ENCODE measurements at regions not wholly inside any gene's neighbourhood (a gene's known extent, or its start where the extent isn't known, plus 50 kb on each side); places are given as distances from the start of the nearest gene placed in this dataset.

GRCh38 chr6:119683671-119684070 lies 334.1 kb upstream of the MAN1A1 start:
- Histone ChIP-seq H2AFZ (ENCODE audit: low read length) (no peak overlapping the region), H3K14ac (ENCODE audit: insufficient read length) (no peak overlapping the region), H2BK20ac (ENCODE audit: low read length) (no peak overlapping the region)
- TF ChIP-seq ZNF274 (IDR thresholded peaks at IDR 0.05; ENCODE audit: borderline replicate concordance, extremely low read depth, low read length) (no peak), SIN3A (conservative IDR thresholded peaks at IDR 0.05 in 1 of 2, IDR thresholded peaks at IDR 0.05 in 1 of 2; ENCODE audit: low read depth in 1 of 2, low read length in 2 of 2) (no peak)

More at GRCh38 chr6:119683671-119684070, 334.1 kb upstream of the MAN1A1 start:
- FAIRE-seq (no peak), DNase-seq (ENCODE audit: low read depth in 1 of 2, low spot score in 2 of 2) (no peak)
- Histone ChIP-seq H3K18ac (ENCODE audit: extremely low read depth, low read length) (no peak overlapping the region), H3K4me2 (ENCODE audit: insufficient read depth in 1 of 2, low read depth in 2 of 2, low read length in 2 of 2) (no peak overlapping the region), H3K9me3 (ENCODE audit: insufficient read depth in 2 of 2, low read depth in 1 of 2, low read length in 1 of 2) (no peaks in the 10 kb centered on the region), H4K91ac (replicated peaks; ENCODE audit: insufficient read length, low read length) (no peak overlapping the region), H4K20me1 (replicated peaks in 1 of 2; ENCODE audit: control insufficient read depth in 1 of 2, insufficient read depth in 2 of 2, low read length in 2 of 2) (no peaks in the 10 kb centered on the region), H2AK5ac (ENCODE audit: low read depth, low read length) (no peak overlapping the region), H3K23me2 (ENCODE audit: low read depth, low read length) (no peaks in the 10 kb centered on the region), H3K4ac (replicated peaks; ENCODE audit: insufficient read length, low read depth, low read length) (no peak overlapping the region), H3K4me3 (ENCODE audit: extremely low read depth in 1 of 4, insufficient read depth in 2 of 4, low read depth in 3 of 4, low read length in 4 of 4) (no peak overlapping the region), H3K36me3 (ENCODE audit: control insufficient read depth in 2 of 4, insufficient read depth in 4 of 4, low read length in 3 of 4) (no peaks in the 10 kb centered on the region), H2BK15ac (ENCODE audit: low read length) (no peak overlapping the region), H3K27me3 (replicated peaks in 1 of 4; ENCODE audit: control insufficient read depth in 3 of 4, extremely low read depth in 1 of 4, insufficient read depth in 3 of 4, low read length in 3 of 4) (no peaks in the 10 kb centered on the region), H3K27ac (ENCODE audit: low read depth, low read length) (no peak overlapping the region), H3K23ac (ENCODE audit: insufficient read length) (no peak overlapping the region), H4K5ac (ENCODE audit: insufficient read length, low read depth, low read length) (no peak overlapping the region), H3K56ac (replicated peaks; ENCODE audit: insufficient read length, low read depth, low read length) (no peak overlapping the region), H3K9ac (replicated peaks in 1 of 4; ENCODE audit: extremely low read depth in 1 of 4, low read depth in 3 of 4, low read length in 3 of 4) (no peak overlapping the region), H2BK120ac (replicated peaks; ENCODE audit: low read depth, low read length) (no peak overlapping the region), H3K79me1 (ENCODE audit: low read depth, low read length) (no peaks in the 10 kb centered on the region), H4K8ac (ENCODE audit: extremely low read depth, insufficient read depth, low read length) (no peak overlapping the region), H2BK5ac (ENCODE audit: low read depth, low read length) (no peak overlapping the region), H2BK12ac (ENCODE audit: low read depth, low read length) (no peak overlapping the region), H3K79me2 (ENCODE audit: control insufficient read depth in 1 of 2, insufficient read depth in 2 of 2, low read length in 2 of 2) (no peaks in the 10 kb centered on the region), H3K4me1 (replicated peaks in 1 of 4; ENCODE audit: control insufficient read depth in 3 of 4, insufficient read depth in 4 of 4, low read length in 3 of 4) (no peaks in the 10 kb centered on the region)
- 90% methylated on average over 2 of the region's 2 CpGs; no CpG with 5 or more reads in 1 of the 2 experiments for WGBS, 2 experiments (ENCODE audit: extremely low coverage in 1 of 2, insufficient coverage in 1 of 2, insufficient read length in 1 of 2, insufficient replicate concordance in 2 of 2, low coverage in 1 of 2, low lambda C conversion rate in 2 of 2, missing lambda C conversion rate in 1 of 2)
- ChIA-PET CTCF (ENCODE audit: partially characterized antibody) (no interaction called here), POLR2A (ENCODE audit: partially characterized antibody) (no interaction called here)
